Prostate gland (tissue), 2 donors: ENCODE measurements at regions not wholly inside any gene's neighbourhood (a gene's known extent, or its start where the extent isn't known, plus 50 kb on each side); places are given as distances from the start of the nearest gene placed in this dataset.

Experiments
- POLR2A ChIP-seq: fragments of 450-650 bp; IDR thresholded peaks from one replicate; pipeline ENCODE4 v1.6.1; 2016; ENCODE audit warnings: antibody characterized with exemption, mild to moderate bottlenecking
- POLR2AphosphoS5 ChIP-seq: sonication (generic); formaldehyde crosslinking; IDR thresholded peaks from one replicate; pipeline ENCODE4 v1.6.1; 2017; ENCODE audit warnings: antibody characterized with exemption
- TF ChIP-seq, protein P1 (sequence below), 4 experiments: fragments of 200-600 bp in 2 of 4; fragments of 450-650 bp in 2 of 4; sonication (generic) in 2 of 4; IDR thresholded peaks; 1 replicate in 3 of 4; 2 replicates in 1 of 4; pipeline ENCODE4 v1.5.1; 2016 to 2019; ENCODE audit warnings: antibody characterized with exemption in 4 of 4, mild to moderate bottlenecking in 2 of 4, moderate library complexity in 2 of 4

GRCh38 chr4:186008057-186008456 lies 60.9 kb upstream of the TLR3 start:
- TF ChIP-seq POLR2A (no peak), POLR2AphosphoS5 (no peak)
- TF ChIP-seq, protein P1, sequence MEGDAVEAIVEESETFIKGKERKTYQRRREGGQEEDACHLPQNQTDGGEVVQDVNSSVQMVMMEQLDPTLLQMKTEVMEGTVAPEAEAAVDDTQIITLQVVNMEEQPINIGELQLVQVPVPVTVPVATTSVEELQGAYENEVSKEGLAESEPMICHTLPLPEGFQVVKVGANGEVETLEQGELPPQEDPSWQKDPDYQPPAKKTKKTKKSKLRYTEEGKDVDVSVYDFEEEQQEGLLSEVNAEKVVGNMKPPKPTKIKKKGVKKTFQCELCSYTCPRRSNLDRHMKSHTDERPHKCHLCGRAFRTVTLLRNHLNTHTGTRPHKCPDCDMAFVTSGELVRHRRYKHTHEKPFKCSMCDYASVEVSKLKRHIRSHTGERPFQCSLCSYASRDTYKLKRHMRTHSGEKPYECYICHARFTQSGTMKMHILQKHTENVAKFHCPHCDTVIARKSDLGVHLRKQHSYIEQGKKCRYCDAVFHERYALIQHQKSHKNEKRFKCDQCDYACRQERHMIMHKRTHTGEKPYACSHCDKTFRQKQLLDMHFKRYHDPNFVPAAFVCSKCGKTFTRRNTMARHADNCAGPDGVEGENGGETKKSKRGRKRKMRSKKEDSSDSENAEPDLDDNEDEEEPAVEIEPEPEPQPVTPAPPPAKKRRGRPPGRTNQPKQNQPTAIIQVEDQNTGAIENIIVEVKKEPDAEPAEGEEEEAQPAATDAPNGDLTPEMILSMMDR (IDR thresholded peaks at IDR 0.05), result no peak
